PC-9 (cell line): ENCODE measurements at regions not wholly inside any gene's neighbourhood (a gene's known extent, or its start where the extent isn't known, plus 50 kb on each side); places are given as distances from the start of the nearest gene placed in this dataset.

Experiments
- CTCF ChIP-seq: fragments of 200-600 bp; sonication (generic); conservative IDR thresholded peaks from 2 replicates; pipeline ENCODE4 v1.6.1; 2017; ENCODE audit warnings: mixed run types, antibody characterized with exemption, mild to moderate bottlenecking, moderate library complexity
- EZH2 ChIP-seq: fragments of 200-600 bp; sonication (generic); IDR thresholded peaks from 2 replicates; pipeline ENCODE4 v1.8.0; 2017; ENCODE audit warnings: antibody characterized with exemption, low read depth

GRCh38 chr13:64362564-64362963, 2867.6 kb downstream of the PCDH9 start:
- TF ChIP-seq CTCF, result no peak
- TF ChIP-seq EZH2, result no peak
